HUES6 (cell line): ENCODE measurements at regions not wholly inside any gene's neighbourhood (a gene's known extent, or its start where the extent isn't known, plus 50 kb on each side); places are given as distances from the start of the nearest gene placed in this dataset.

Source experiments
- H3K27ac ChIP-seq: 2 replicates; pipeline ENCODE4 v1.7.0; 2013; ENCODE audit warnings: low read depth, mild to moderate bottlenecking, low read length, inconsistent platforms
- H3K27me3 ChIP-seq: 2 replicates; pipeline ENCODE4 v1.6.1; 2013; ENCODE audit warnings: low read length; ENCODE audit not compliant: control insufficient read depth, insufficient read depth
- H3K36me3 ChIP-seq: 2 replicates; pipeline ENCODE4 v1.6.1; 2013; ENCODE audit warnings: low read length; ENCODE audit not compliant: control insufficient read depth, insufficient read depth
- H3K4me1 ChIP-seq: 2 replicates; pipeline ENCODE4 v1.6.1; 2013; ENCODE audit warnings: low read length; ENCODE audit not compliant: control insufficient read depth, insufficient read depth
- H3K4me3 ChIP-seq: 2 replicates; pipeline ENCODE4 v1.5.1; 2013; ENCODE audit warnings: low read depth, low read length
- H3K9ac ChIP-seq: one replicate; pipeline ENCODE4 v1.6.1; 2013; ENCODE audit warnings: mild to moderate bottlenecking, low read length
- H3K9me3 ChIP-seq: 2 replicates; pipeline ENCODE4 v1.6.1; 2013; ENCODE audit warnings: low read depth, low read length; ENCODE audit not compliant: control insufficient read depth, insufficient read depth

GRCh38 chr13:26471807-26472206 is 85.7 kb upstream of the WASF3 start:
- no peak overlapping the region for H3K9ac ChIP-seq
- H3K4me3 ChIP-seq = no peak overlapping the region
- no peaks in the 10 kb centered on the region for H3K36me3 ChIP-seq
- no peak overlapping the region for H3K27ac ChIP-seq
- peaks cover 16% of the 10 kb centered on the region for H3K4me1 ChIP-seq
- H3K27me3 ChIP-seq = no peaks in the 10 kb centered on the region
- H3K9me3 ChIP-seq = no peaks in the 10 kb centered on the region

- H3K9me3 ChIP-seq = no peaks in the 10 kb centered on the region
- H3K36me3 ChIP-seq = no peaks in the 10 kb centered on the region
- H3K4me1 ChIP-seq = peaks cover 16% of the 10 kb centered on the region
- H3K9ac ChIP-seq = no peak overlapping the region
- H3K4me3 ChIP-seq = no peak overlapping the region
- H3K27me3 ChIP-seq = no peaks in the 10 kb centered on the region
- H3K27ac ChIP-seq = no peak overlapping the region
Measured at GRCh38 chr13:26473571-26474230, 83.8 kb upstream of the WASF3 start.

- H3K9me3 ChIP-seq = no peaks in the 10 kb centered on the region
- no peaks in the 10 kb centered on the region for H3K27me3 ChIP-seq
- no peak overlapping the region for H3K9ac ChIP-seq
- no peak overlapping the region for H3K27ac ChIP-seq
- H3K36me3 ChIP-seq = no peaks in the 10 kb centered on the region
- H3K4me3 ChIP-seq = no peak overlapping the region
- peaks cover 16% of the 10 kb centered on the region for H3K4me1 ChIP-seq
Measured at GRCh38 chr13:26474286-26474685, 83.2 kb upstream of the WASF3 start.

GRCh38 chr13:26475176-26476110 is 82.0 kb upstream of the WASF3 start:
- Histone ChIP-seq H3K4me3 (peak overlapping the region; percentile 57), H3K9me3 (no peaks in the 10 kb centered on the region), H3K36me3 (no peaks in the 10 kb centered on the region), H3K27ac (peak overlapping the region; percentile 8; the same call in 1 of the 2 replicates), H3K27me3 (no peaks in the 10 kb centered on the region), H3K9ac (peak overlapping the region; percentile 58), H3K4me1 (peaks cover 16% of the 10 kb centered on the region)

- Histone ChIP-seq H3K4me3 (peak overlapping the region; percentile 57), H3K9me3 (no peaks in the 10 kb centered on the region), H3K27me3 (no peaks in the 10 kb centered on the region), H3K27ac (peak overlapping the region; percentile 8; the same call in 1 of the 2 replicates), H3K4me1 (peaks cover 16% of the 10 kb centered on the region), H3K9ac (peak overlapping the region; percentile 58), H3K36me3 (no peaks in the 10 kb centered on the region)
Measured at GRCh38 chr13:26476111-26476781, 81.2 kb upstream of the WASF3 start.

GRCh38 chr13:26476782-26477142 is 80.7 kb upstream of the WASF3 start:
- peak overlapping the region; percentile 58 for H3K9ac ChIP-seq
- no peaks in the 10 kb centered on the region for H3K27me3 ChIP-seq
- H3K27ac ChIP-seq = no peak overlapping the region
- H3K4me1 ChIP-seq = peaks cover 16% of the 10 kb centered on the region
- peak overlapping the region; percentile 57 for H3K4me3 ChIP-seq
- H3K9me3 ChIP-seq = no peaks in the 10 kb centered on the region
- no peaks in the 10 kb centered on the region for H3K36me3 ChIP-seq

- H3K9me3 ChIP-seq = no peaks in the 10 kb centered on the region
- H3K36me3 ChIP-seq = no peaks in the 10 kb centered on the region
- H3K9ac ChIP-seq = no peak overlapping the region
- no peak overlapping the region for H3K4me3 ChIP-seq
- peaks cover 19% of the 10 kb centered on the region for H3K4me1 ChIP-seq
- H3K27ac ChIP-seq = no peak overlapping the region
- no peaks in the 10 kb centered on the region for H3K27me3 ChIP-seq
Measured at GRCh38 chr13:26477681-26478080, 79.8 kb upstream of the WASF3 start.

GRCh38 chr13:26480246-26480855 is 77.1 kb upstream of the WASF3 start:
- H3K36me3 ChIP-seq = no peaks in the 10 kb centered on the region
- no peak overlapping the region for H3K27ac ChIP-seq
- no peak overlapping the region for H3K4me3 ChIP-seq
- H3K4me1 ChIP-seq = peaks cover 9% of the 10 kb centered on the region
- no peaks in the 10 kb centered on the region for H3K27me3 ChIP-seq
- H3K9ac ChIP-seq = no peak overlapping the region
- H3K9me3 ChIP-seq = no peaks in the 10 kb centered on the region

- Histone ChIP-seq H3K4me1 (peaks cover 2% of the 10 kb centered on the region; the same call in 1 of the 2 replicates), H3K9me3 (no peaks in the 10 kb centered on the region), H3K36me3 (no peaks in the 10 kb centered on the region), H3K4me3 (no peak overlapping the region), H3K27ac (no peak overlapping the region), H3K27me3 (no peaks in the 10 kb centered on the region), H3K9ac (no peak overlapping the region)
Measured at GRCh38 chr13:26482451-26483197, 74.9 kb upstream of the WASF3 start.

- peaks cover 2% of the 10 kb centered on the region; the same call in 1 of the 2 replicates for H3K4me1 ChIP-seq
- H3K27ac ChIP-seq = no peak overlapping the region
- no peak overlapping the region for H3K4me3 ChIP-seq
- no peaks in the 10 kb centered on the region for H3K36me3 ChIP-seq
- H3K27me3 ChIP-seq = no peaks in the 10 kb centered on the region
- H3K9ac ChIP-seq = no peak overlapping the region
- H3K9me3 ChIP-seq = no peaks in the 10 kb centered on the region
Measured at GRCh38 chr13:26483546-26483945, 73.9 kb upstream of the WASF3 start.
